ENCODE measurements at regions not wholly inside any gene's neighbourhood (a gene's known extent, or its start where the extent isn't known, plus 50 kb on each side); places are given as distances from the start of the nearest gene placed in this dataset.

DNA sequence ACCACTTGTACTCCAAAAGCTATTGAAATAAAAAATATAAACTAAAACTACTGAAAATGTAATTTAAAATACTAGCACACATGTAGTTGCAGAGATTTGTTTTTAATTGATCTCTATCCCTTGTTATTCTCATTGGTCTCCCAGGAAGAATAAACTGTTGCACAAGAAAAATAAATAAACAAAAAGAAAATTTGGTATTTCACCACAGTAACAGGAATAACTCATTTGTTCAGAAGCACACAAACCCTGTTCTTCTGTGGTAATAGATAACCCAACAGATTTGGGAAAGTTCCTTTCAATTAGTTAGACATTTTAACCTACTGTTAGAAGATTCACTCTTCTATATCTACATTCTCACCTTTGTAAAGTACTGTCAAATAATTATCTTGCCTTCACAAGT, 70.9 kb upstream of the APOOL start:
- H3K9me3 Mint-ChIP-seq = no peaks in the 10 kb centered on the region
- H3K27me3 Mint-ChIP-seq = no peaks in the 10 kb centered on the region
- no peaks in the 10 kb centered on the region for H3K4me1 Mint-ChIP-seq
- no peak overlapping the region for H3K4me3 Mint-ChIP-seq
- no peak for DNase-seq
- no peak overlapping the region for H3K27ac Mint-ChIP-seq
- no peak for ATAC-seq

DNA sequence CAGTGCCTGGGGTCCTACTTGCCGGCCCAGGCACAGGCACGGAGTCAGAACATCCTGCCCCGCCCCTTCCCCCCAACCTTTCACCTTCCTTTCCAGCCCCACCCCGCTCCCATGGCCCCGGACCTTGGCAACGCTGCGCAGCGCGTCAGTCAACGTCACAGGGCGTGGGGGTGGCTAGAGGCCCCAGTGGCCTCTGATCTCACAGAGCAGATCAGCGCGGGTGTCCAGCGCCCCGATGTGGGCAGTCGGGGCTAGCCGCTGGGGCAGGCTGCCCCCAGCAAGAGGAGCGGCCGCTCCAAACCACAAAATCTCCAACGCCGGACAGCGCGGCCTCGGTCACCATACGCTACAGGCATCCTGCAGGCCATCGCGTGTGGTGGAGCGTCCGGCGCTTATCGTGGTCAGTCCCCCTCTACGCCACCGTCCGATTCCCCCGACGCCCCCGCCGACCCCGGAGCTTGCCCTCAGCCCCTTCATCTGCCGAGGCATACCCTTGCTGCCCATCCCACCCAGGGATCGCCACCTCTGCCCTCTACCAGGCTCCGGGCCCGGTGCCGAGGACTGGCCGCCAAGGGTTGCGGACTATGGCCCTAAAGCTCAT, 69.6 kb upstream of the APOOL start:
- Mint-ChIP-seq H3K9me3 (no peaks in the 10 kb centered on the region), H3K27me3 (no peaks in the 10 kb centered on the region), H3K4me1 (no peaks in the 10 kb centered on the region), H3K27ac (no peak overlapping the region), H3K4me3 (no peak overlapping the region)
- ATAC-seq (no peak), DNase-seq (no peak)
